HG03196 (cell line): ENCODE measurements at regions not wholly inside any gene's neighbourhood (a gene's known extent, or its start where the extent isn't known, plus 50 kb on each side); places are given as distances from the start of the nearest gene placed in this dataset.
"Not testable (repeated sequence)": the region's sequence is repeated elsewhere in the genome, so short reads cannot be mapped to it uniquely, and the experiment has no call there.

Source experiments
- ATAC-seq: cut with Tn5 transposase; IDR thresholded peaks from one replicate; pipeline ENCODE4 v1.9.1; 2021; ENCODE audit not compliant: unreplicated experiment

DNA sequence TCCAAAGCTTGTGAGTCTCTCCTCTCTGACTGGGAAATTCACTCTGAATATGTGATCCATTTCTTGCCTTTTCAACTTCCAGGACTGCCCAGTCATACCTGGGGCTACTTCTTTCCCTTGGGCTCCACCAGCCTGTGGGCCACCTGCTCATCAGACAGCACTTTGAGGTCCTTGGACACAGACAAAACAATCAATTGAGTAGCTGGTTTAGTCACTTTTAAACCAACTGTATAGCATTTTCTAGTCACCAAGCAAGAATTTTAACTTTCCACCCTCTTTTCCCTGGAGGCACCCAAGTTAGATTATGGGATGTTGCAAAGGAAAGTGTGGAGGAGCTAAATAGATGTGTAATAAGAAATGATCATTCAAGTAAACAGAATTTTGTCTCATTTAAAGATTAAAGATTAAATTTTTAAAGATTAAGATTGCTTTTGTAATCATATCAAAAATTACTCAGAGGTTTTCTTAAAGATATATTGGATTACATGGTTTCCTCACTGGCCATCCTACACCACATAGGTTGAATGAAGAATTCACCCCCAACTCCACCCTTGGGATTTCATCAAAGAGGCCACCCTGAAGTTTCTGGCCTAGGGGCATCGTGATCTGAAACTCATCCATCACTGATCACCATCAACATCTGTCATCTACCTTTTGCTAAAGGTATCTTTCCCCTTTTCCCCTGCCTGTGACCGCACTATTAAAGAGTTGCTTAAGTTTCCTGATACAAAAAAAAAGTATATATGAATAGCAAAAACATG lies 219.2 kb upstream of the NR5A2 start:
- no peak for ATAC-seq

DNA sequence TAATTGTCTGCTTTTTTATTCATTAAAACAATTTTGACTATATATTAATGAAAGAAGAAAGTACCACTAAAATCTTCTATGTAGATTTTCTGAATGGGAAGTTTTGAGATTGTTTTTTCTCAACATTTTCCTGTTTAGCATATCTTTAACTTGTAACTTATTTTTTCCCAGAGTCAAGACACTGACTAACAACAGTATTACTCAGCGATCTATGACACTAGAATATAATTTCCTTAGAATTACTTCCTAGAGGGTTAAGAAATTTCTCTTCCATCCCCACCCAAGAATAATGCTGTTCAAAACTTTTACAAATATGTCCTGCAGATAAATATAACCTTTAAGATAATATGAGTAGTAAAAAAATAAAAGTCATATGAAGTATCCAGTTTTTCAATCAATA lies 218.2 kb upstream of the NR5A2 start:
- no peak for ATAC-seq

- no peak for ATAC-seq
Measured at GRCh38 chr1:199811163-199811562, 216.3 kb upstream of the NR5A2 start.

DNA sequence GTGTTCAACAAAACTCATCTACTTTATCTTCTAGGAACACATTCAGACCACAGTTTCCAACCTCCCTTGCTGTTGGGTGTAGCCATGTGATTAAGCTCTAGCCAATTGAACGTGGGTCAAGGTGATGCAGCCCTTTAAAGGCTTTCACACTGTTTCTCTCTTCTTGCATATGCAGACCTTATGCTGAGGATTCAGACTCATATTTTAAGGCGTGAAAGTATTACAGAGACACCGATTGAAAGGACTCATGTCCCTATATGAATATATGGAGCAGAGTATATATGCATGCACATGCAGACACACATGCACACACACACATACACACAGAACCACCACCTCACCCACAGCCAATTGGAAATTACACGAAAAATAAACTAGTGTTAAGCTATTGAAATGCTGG lies 214.3 kb upstream of the NR5A2 start:
- ATAC-seq, result no peak

DNA sequence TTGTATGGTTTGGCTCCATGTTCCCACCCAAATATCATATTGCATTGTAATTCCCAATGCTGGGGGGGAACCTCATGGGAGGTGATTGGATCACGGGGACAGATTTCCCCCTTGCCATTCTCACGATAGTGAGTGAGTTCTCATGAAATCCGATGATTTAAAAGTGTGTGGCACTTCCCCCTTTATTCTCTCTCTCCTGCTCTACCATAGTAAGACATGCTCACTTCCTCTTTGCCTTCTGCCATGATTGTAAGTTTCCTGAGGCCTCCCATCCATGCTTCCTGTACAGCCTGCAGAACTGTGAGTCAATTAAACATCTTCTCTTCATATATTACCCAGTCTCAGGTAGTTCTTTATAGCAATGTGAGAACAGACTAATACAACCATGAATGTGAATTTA lies 211.6 kb upstream of the NR5A2 start:
- no peak for ATAC-seq

DNA sequence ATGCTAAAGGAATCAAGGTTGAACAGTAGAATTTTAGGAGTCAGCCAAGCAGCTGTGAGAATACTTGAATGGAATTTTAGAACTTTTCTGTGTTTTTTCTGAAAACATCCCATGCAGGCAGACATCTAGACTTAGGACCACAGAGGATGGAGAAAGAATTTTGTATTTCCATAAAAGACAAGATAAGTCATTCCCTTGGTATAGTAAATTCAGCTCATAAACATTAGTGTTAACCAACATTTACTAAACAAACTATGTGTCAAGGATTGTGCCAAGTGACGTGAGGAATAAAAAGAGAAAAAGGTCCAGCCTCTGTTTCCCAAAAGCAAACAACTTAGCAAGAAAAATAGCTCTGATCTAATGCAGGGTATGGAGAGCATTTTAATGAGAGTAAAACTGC lies 210.2 kb upstream of the NR5A2 start:
- no peak for ATAC-seq

- no peak for ATAC-seq
Measured at GRCh38 chr1:199821029-199821779, 206.3 kb upstream of the NR5A2 start.

GRCh38 chr1:199832451-199832850 lies 195.1 kb upstream of the NR5A2 start:
- ATAC-seq, result no peak

DNA sequence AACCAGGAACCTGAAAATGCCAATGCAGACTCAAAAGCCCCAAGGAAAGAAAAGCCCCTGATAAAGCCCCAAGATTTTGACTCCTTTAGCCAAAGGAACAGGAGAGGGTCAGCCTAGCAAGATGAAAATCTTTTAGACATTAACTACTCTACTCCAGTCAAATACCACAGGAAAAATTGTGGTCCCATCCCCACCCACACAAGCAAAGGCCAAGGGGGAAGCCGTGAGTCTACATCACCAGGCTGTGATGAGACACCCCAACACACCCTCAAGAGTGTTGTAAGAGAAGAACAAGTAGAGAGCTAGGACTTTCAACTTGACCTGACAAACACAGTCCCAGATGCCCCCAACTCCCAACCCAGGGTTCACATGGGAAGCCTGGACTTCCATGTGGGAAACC lies 192.8 kb upstream of the NR5A2 start:
- ATAC-seq, result no peak

DNA sequence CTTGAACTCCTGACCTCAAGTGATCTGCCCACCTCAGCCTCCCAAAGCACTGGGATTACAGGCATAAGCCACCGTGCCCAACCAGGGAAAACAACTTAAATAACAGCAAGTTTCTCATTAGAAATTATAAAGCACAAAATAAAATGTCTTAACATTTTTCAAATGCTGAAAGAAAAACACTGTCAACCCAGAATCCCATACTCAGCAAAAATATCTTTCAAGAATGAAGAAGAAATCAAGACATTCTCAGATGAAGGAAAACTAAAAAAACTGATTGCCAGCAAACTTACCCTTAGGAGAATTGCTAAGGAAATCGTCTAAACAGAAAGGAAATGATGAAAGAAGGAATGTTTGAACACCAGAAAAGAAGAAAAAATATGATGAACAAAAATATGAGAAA lies 191.1 kb upstream of the NR5A2 start:
- no peak for ATAC-seq

DNA sequence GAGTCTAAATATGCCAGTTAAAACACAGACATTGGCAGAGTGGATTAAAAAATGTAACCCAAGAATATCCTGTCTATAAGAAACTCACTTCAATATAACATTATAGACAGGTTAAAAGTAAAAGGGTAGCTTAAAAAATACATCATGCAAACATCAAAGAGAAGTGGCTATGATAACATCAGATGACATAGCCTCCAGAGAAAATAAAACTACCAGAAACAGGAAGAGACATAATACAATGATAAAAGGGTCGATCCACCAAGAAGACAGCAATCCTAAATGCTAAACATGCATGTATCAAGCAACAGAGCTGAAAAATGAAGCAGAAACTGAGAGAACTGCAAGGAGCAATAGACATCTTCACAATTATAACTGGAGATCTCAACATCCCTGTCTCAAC lies 190.2 kb upstream of the NR5A2 start:
- no peak for ATAC-seq

DNA sequence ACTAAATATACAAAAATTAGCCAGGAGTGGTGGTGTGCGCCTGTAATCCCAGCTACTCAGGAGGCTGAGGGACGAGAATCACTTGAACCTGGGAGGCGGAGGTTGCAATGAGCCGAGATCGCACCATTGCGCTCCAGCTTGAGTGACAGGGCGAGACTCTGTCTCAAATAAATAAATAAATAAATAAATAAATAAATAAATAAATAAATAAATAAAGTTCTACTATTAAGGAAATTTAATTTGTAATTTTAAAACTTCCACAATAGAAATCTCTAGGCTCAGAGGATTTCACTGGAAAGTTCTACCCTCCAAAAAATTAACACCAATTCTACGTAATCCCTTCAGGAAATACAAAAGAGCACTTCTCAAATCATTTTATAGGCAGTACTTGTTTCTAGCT lies 187.9 kb upstream of the NR5A2 start:
- not testable (repeated sequence) for ATAC-seq

- ATAC-seq, result not testable (repeated sequence)
Measured at GRCh38 chr1:199843096-199843495, 184.4 kb upstream of the NR5A2 start.

DNA sequence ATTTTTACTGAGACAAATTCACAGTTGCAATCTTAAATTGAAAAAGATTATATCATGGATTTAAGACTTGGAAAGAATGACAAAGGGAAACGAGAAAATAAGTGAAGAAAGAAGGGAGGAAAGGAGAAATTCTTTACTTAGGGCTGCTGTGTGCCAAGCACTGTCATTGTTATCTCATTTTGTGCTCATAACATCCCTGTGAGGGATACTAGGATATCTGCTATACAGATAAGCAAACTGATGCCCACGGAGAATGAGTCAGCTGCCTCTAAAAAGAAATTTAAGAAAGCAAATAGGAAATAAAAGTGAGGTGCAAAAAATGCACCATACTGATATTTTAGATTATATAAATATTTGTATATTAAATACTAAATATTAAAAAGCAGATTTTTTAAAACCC lies 183.6 kb upstream of the NR5A2 start:
- no peak for ATAC-seq

GRCh38 chr1:199847021-199847420 lies 180.5 kb upstream of the NR5A2 start:
- ATAC-seq, result no peak

- no peak for ATAC-seq
Measured at GRCh38 chr1:199851439-199852140, 175.9 kb upstream of the NR5A2 start.

DNA sequence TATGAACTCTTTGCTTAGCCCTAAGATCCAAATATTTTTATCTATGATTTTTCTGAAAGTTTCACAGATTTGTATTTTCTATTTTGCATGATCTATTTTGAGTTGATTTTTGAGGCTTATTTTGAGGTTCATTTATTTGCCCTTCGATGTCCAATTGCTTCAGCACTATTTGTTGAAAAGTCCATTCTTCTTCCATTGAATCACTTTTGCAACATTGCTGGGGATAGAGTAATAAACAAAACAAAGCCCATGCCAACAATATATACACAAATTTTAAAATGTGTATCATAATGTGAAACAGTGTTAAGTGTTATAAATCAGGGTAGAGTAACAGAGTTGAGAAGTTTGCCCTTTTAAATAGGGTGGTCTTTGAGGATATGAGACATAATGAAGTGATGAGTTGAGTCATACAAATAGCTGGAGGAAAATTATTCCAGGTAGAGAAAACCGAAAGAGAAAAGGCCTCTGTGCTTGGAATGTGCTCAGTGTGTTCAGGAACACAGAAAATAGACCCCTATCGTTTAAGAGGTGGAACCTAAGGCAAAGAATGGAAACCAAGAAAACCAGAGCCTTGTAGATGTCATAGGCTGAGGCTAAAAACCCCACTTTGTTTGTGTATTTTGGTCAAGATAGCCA lies 172.7 kb upstream of the NR5A2 start:
- ATAC-seq, result no peak

DNA sequence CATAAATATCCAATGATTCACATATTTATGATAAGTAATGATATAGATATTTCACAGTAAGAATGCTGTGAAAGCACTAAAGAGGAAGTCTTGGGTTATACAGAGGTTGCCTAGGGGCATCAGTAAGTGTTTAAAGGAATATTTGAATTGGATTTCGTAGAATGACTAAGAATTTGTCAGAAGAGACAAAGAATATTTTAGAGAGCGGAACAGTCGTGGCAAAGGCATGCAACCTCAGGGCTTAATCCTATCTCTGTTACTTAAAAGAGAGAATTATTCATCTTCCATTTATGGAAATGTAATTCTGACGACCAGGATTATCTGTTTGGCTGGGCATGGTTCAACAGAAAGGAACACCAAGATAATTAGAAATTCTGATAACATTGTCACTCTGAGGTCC lies 171.9 kb upstream of the NR5A2 start:
- no peak for ATAC-seq

GRCh38 chr1:199856216-199856780 lies 171.2 kb upstream of the NR5A2 start:
- ATAC-seq, result no peak

DNA sequence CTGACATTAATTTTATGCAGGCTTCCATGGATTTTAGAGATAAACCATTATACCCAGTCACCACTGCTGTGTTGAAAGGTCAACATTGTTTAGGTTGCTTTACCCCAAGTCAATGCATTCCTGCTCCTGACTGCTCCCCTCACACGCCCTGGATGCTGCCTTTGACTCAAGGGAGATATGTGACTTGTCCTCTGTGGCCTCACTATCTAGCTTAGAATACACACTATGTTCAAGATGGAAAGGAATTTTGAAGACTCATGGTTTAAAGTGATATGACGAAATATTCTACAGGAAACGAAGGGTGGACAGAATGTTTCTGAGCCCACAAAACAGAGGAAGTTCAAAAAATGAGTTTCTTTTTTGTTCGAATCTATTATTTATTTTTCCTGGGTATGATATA lies 170.4 kb upstream of the NR5A2 start:
- ATAC-seq, result no peak

GRCh38 chr1:199857516-199857915 lies 170.0 kb upstream of the NR5A2 start:
- ATAC-seq, result no peak
